C4-2B (cell line): ENCODE measurements at regions not wholly inside any gene's neighbourhood (a gene's known extent, or its start where the extent isn't known, plus 50 kb on each side); places are given as distances from the start of the nearest gene placed in this dataset.

ENCODE experiments used
- CTCF ChIP-seq: fragments of 450-650 bp; conservative IDR thresholded peaks from 2 replicates; pipeline ENCODE4 v1.5.1; 2017; ENCODE audit warnings: mild to moderate bottlenecking
- ZFX ChIP-seq: fragments of 450-650 bp; IDR thresholded peaks from 2 replicates; pipeline ENCODE4 v1.6.1; 2017

- TF ChIP-seq CTCF: no peak
- no peak for TF ChIP-seq ZFX
These were observed 1073.5 kb downstream of the NAALADL2 start for GRCh38 chr3:175932586-175932985.
